GDM1 (cell line): ENCODE measurements at regions not wholly inside any gene's neighbourhood (a gene's known extent, or its start where the extent isn't known, plus 50 kb on each side); places are given as distances from the start of the nearest gene placed in this dataset.

Experiments
- DNase-seq: peaks from one replicate; lab custom pipeline; 2025; lab: John Stamatoyannopoulos, UW

GRCh38 chr16:86913886-86914285 is 335.5 kb downstream of the FOXL1 start:
- no peak for DNase-seq

DNA sequence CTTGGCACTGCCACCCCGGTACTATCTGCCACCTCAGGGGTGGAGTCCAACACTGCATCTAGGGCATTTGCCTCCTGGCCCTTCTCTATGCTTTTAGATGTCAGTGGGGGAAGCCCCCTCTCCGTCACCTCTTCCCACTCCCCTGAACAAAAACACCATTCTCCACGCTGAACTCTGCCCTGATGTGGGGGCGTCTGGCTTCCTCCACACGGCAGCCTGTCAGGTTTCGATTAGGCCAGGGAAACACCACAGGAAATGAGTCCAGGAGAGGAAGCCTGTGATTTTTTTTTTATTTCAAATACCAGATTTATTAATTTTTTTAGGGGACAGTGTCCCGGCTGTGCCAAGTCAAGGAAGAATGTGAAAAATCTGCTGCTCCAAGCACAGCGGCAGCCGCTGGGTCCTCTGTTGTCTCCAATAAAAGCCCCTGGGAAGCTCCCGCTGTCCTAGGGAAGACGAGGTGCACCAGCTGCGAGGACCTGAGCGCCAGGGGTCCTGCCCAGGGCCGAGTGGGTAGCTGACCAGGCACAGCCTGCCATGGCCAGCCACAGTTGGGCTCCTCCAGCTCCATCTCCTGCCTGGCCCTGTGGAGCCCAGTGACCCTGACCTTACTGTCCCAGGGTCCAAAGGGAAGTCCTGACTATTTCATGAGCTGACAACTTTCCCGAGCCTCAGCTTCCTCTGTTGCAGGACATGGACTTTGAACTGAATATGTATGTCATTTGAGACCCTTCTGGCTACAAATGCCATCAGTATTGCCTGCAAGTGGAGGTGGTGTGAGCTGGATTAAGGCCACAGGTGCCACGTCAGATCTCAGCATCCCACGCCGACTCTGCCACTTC is 336.7 kb downstream of the FOXL1 start:
- DNase-seq = no peak

DNA sequence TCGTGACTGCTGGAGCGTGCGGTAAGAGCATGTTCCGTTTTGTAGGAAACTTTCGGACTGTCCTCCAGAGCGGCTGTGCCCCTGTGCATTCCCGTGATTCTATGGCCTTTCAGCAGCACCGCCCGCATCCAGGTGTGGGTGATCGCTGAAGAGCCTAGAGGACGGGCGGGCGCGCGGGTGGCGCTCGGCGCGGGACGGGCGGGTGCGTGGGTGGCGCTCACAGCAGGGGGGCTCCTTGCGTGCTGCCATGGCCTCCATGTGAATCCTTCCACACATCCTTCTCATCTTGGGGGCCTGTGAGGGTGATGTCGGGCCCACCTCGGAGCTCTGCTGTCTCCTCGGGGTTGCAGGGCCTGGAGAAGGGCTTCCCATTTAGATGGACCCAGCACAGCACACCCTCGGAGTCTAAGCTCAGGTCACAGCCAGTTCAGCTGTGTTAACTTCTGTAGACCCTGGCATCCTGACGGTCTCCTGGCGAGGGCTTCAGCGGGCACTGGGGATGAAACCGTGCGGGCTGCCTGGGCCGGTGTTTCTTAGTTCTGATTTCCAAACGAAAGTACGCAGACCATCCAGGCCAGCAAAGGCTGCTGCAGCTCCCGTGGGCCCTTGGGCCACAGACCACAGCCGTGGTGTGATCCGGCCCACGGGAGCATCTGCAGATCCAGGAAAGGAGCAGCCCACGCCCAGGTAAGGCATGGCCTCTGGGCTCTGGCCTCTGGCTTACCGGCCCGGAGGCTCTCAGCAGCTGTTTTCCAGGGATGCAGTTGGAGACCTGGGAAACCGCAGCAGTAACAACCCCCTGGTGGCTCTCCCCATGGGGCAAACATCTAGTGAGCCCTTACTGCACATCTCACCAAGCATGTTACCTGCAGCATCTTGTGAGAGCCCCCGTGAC is 339.4 kb downstream of the FOXL1 start:
- no peak for DNase-seq

GRCh38 chr16:86918637-86919036 is 340.3 kb downstream of the FOXL1 start:
- no peak for DNase-seq

- DNase-seq = no peak
Measured at GRCh38 chr16:86919078-86919477, 340.7 kb downstream of the FOXL1 start.

- no peak for DNase-seq
Measured at GRCh38 chr16:86919578-86920305, 341.4 kb downstream of the FOXL1 start.

- no peak for DNase-seq
Measured at GRCh38 chr16:86921289-86921688, 342.9 kb downstream of the FOXL1 start.

- no peak for DNase-seq
Measured at GRCh38 chr16:86922311-86922710, 344.0 kb downstream of the FOXL1 start.

GRCh38 chr16:86923656-86924055 is 345.3 kb downstream of the FOXL1 start:
- no peak for DNase-seq

GRCh38 chr16:86924537-86924936 is 346.2 kb downstream of the FOXL1 start:
- no peak for DNase-seq

- no peak for DNase-seq
Measured at GRCh38 chr16:86925067-86925791, 346.9 kb downstream of the FOXL1 start.

DNA sequence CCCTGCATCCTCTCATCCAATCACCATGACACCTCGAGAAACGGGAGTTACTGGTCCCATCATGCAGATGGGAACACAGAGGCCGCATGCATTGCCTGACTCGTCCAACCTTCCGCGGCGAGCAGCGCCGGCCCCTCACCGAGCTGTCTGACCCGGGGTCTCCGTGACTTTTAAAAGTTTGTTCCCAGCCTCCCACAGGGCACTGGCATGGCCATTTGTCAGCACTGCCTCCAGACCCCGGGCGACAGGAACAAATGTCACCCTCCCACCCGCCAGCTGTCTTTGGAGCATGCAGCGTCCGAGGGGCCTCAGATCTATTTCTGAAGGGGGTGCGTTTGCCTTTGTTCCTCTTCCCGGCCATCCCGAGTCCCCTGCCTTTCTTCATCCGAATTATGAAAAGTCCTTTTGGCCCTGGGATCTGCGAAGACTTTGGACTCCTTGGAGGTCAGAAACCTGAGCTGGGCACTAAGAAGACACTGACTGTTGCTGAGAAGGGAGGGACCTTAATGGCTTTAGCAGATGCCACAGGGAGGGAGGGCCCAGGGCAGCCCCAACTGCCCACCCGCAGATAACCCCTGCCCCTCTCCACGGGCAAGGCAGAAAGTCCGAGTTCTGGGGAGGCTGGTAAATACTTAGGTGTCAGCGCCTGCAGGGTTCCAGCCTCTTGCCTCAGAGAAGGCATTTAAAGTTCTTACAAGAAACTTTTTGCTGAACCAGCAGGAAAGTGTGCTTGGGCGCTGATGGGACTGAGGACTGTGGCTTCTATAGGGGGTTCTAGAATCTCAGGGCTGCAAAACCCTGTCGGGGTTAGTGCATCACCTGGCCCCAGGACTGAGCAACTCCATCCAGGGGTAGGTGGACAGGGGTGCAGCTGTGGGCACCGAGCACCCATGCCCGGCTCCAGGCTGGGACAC is 348.1 kb downstream of the FOXL1 start:
- no peak for DNase-seq

- DNase-seq = no peak
Measured at GRCh38 chr16:86927699-86928098, 349.4 kb downstream of the FOXL1 start.

DNA sequence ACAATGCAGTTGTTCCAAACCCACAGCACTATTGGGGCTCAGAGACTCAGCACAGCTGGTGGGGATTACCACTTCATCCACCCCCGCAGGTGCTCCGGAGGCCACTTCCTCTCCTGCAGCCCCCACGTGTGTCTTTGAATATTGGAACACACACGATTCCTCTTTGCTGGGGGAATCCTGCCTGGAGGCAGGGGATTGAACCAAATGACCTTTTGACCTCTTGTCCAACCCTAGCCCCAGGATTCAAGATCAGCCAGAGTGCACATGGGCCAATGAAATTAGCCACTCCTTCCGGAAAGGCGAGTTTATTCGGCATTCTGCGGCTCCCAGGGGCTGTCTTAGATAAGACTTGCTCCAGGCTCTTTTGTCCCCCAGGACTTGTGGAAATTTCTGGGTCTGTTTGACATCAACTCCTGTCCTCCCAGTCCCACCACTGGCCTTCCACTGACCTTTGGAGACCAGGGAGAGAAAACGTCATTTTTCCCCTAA is 350.2 kb downstream of the FOXL1 start:
- DNase-seq = no peak

DNA sequence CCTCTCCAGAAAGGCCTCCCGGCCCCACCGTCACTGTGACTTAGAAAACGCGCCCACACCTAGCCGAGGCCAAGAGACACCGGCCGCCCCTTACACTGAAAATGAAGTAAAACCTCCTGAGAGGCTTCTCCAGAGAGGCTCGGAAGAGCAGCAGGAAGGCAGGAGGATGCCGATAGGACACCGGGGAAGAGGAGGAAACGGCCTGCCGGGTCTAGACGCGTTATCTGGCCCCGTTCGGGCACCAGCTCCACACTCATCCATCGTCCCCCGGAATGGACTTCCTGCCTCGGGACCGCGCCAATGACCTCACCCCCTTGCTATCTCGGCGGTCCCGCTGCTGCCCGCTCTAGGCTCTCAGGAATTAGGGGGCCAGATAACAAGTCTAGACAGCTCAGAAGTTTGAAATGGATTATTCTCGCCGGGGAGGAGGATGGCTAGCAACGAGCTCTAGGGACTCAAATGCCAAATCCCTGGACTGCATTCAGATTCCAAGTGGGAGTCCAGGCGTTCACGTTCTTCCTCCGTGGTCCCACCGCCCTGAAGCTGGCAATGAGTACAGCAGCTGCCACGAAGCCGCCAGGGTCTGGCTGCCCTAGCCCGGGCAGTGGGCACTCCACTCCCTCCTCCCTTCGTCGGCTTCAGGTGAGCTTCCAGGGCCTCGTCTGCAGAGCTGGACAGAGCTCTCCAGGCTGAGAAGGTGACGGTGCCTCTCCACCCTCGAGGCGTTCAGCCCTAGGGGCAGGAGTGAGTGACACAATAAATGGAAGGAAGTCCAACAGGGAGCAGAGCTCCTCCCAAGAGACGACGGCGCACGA is 350.9 kb downstream of the FOXL1 start:
- no peak for DNase-seq

GRCh38 chr16:86930001-86930400 is 351.7 kb downstream of the FOXL1 start:
- no peak for DNase-seq

GRCh38 chr16:86930663-86931373 is 352.5 kb downstream of the FOXL1 start:
- no peak for DNase-seq

DNA sequence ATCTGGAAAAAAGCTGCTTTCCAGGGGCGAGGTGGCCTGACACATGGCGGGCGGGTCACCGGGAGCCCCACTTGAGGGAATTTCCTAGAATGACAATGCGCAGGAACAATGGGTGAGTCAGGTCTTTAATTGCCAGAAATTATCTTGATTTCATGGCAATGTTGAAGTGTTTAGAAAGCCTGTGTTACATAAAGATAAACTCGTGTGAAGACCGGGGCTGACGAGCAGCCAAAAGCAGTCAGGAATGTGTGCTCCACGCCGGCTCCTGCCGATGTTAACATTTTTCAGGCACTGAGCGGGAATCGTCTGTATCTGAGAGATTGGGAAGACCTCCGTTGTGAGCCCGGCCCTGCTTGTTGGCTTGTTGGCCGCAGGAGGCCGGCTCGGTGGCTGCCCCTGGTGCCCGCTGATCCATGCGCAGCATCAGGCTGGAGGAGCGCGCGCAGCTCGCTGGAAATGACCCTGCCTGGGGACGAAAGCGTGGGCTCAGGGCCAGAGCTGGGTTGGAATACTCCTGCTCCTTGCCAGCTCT is 353.1 kb downstream of the FOXL1 start:
- DNase-seq = no peak
